ENCODE measurements at regions not wholly inside any gene's neighbourhood (a gene's known extent, or its start where the extent isn't known, plus 50 kb on each side); places are given as distances from the start of the nearest gene placed in this dataset.

GRCh38 chr5:125848751-125849150 is 574.5 kb upstream of the GRAMD2B start:
- no peak overlapping the region for H3K4me3 ChIP-seq (ENCODE audit: low read length)
- no peak for TF ChIP-seq CTCF (conservative IDR thresholded peaks at IDR 0.05; ENCODE audit: low read length)
- DNase-seq (ENCODE audit: low read depth), result no peak

- DNase-seq (ENCODE audit: low read depth), result no peak
- H3K4me3 ChIP-seq (ENCODE audit: low read length), result no peak overlapping the region
- no peak for TF ChIP-seq CTCF (conservative IDR thresholded peaks at IDR 0.05; ENCODE audit: low read length)
Measured at GRCh38 chr5:125856949-125857348, 566.3 kb upstream of the GRAMD2B start.

GRCh38 chr5:125863579-125863978 is 559.6 kb upstream of the GRAMD2B start:
- no peak for TF ChIP-seq CTCF (conservative IDR thresholded peaks at IDR 0.05; ENCODE audit: low read length)
- no peak for DNase-seq (ENCODE audit: low read depth)
- H3K4me3 ChIP-seq (ENCODE audit: low read length), result no peak overlapping the region

- no peak overlapping the region for H3K4me3 ChIP-seq (ENCODE audit: low read length)
- no peak for DNase-seq (ENCODE audit: low read depth)
- no peak for TF ChIP-seq CTCF (conservative IDR thresholded peaks at IDR 0.05; ENCODE audit: low read length)
Measured at GRCh38 chr5:125865166-125865815, 557.9 kb upstream of the GRAMD2B start.

- DNase-seq (ENCODE audit: low read depth), result no peak
- no peak overlapping the region for H3K4me3 ChIP-seq (ENCODE audit: low read length)
- no peak for TF ChIP-seq CTCF (conservative IDR thresholded peaks at IDR 0.05; ENCODE audit: low read length)
Measured at GRCh38 chr5:125868036-125868435, 555.2 kb upstream of the GRAMD2B start.

- DNase-seq (ENCODE audit: low read depth), result peak; percentile 25
- no peak overlapping the region for H3K4me3 ChIP-seq (ENCODE audit: low read length)
- no peak for TF ChIP-seq CTCF (conservative IDR thresholded peaks at IDR 0.05; ENCODE audit: low read length)
Measured at GRCh38 chr5:125870256-125870655, 553.0 kb upstream of the GRAMD2B start.

GRCh38 chr5:125874057-125874456 is 549.2 kb upstream of the GRAMD2B start:
- no peak overlapping the region for H3K4me3 ChIP-seq (ENCODE audit: low read length)
- no peak for TF ChIP-seq CTCF (conservative IDR thresholded peaks at IDR 0.05; ENCODE audit: low read length)
- DNase-seq (ENCODE audit: low read depth), result no peak
